Thoracic aorta (tissue), 2 donors: ENCODE measurements at regions not wholly inside any gene's neighbourhood (a gene's known extent, or its start where the extent isn't known, plus 50 kb on each side); places are given as distances from the start of the nearest gene placed in this dataset.

ENCODE experiments used
- ATAC-seq: fragments of 150-250 bp; one replicate; pipeline ENCODE4 v1.8.0; 2017; ENCODE audit warnings: low read depth; ENCODE audit not compliant: insufficient number of reproducible peaks, low FRiP score
- DNase-seq: peaks from one replicate; pipeline ENCODE4 v3.0.0-alpha.2; 2020; ENCODE audit warnings: low spot score
- H3K27ac ChIP-seq, 2 donors: fragments of 200-600 bp; sonication (generic); 1 replicate in 1 of 2; 2 replicates in 1 of 2; pipeline ENCODE4 v1.5.1; 2016; ENCODE audit warnings: mild to moderate bottlenecking in 2 of 2, moderate library complexity in 2 of 2
- H3K27me3 ChIP-seq: fragments of 200-600 bp; sonication (generic); replicated peaks from 2 replicates; pipeline ENCODE4 v1.6.0; 2016; ENCODE audit warnings: mild to moderate bottlenecking; ENCODE audit not compliant: insufficient read depth
- H3K36me3 ChIP-seq: fragments of 200-600 bp; sonication (generic); one replicate; pipeline ENCODE4 v1.5.1; 2016
- H3K4me1 ChIP-seq, 2 donors: fragments of 200-600 bp; sonication (generic); 1 replicate in 1 of 2; 2 replicates in 1 of 2; pipeline versions ENCODE4 v1.5.1 to v1.6.0; 2016; ENCODE audit warnings: low read depth in 2 of 2, mild to moderate bottlenecking in 1 of 2; ENCODE audit not compliant: control insufficient read depth in 1 of 2
- H3K4me3 ChIP-seq: fragments of 200-600 bp; sonication (generic); 2 replicates; pipeline ENCODE4 v1.5.1; 2016; ENCODE audit warnings: mild to moderate bottlenecking
- H3K9me3 ChIP-seq: fragments of 200-600 bp; sonication (generic); 2 replicates; pipeline ENCODE4 v1.5.1; 2016
- CTCF ChIP-seq: fragments of 200-600 bp; sonication (generic); IDR thresholded peaks from one replicate; pipeline ENCODE4 v1.5.1; 2019; ENCODE audit warnings: antibody characterized with exemption

- TF ChIP-seq CTCF, result no peak
- no peaks in the 10 kb centered on the region for H3K27me3 ChIP-seq
- H3K4me3 ChIP-seq, result no peak overlapping the region
- no peaks in the 10 kb centered on the region for H3K36me3 ChIP-seq
- H3K4me1 ChIP-seq, result no peaks in the 10 kb centered on the region
- ATAC-seq, result no peak
- no peak overlapping the region for H3K27ac ChIP-seq
- H3K9me3 ChIP-seq, result no peaks in the 10 kb centered on the region
- DNase-seq, result no peak
These were observed 550.2 kb downstream of the LMO4 start for GRCh38 chr1:87878873-87879272.

- ATAC-seq (no peak), DNase-seq (no peak)
- H3K36me3 ChIP-seq, result no peaks in the 10 kb centered on the region
- no peaks in the 10 kb centered on the region for H3K4me1 ChIP-seq
- no peak overlapping the region for H3K27ac ChIP-seq
- H3K9me3 ChIP-seq, result no peaks in the 10 kb centered on the region
- no peak overlapping the region for H3K4me3 ChIP-seq
- TF ChIP-seq CTCF, result no peak
- H3K27me3 ChIP-seq, result no peaks in the 10 kb centered on the region
These were observed 551.5 kb downstream of the LMO4 start for GRCh38 chr1:87880098-87880760.

GRCh38 chr1:87880764-87881163, 552.1 kb downstream of the LMO4 start:
- DNase-seq (no peak), ATAC-seq (no peak)
- H3K36me3 ChIP-seq, result no peaks in the 10 kb centered on the region
- H3K4me1 ChIP-seq, result no peaks in the 10 kb centered on the region
- TF ChIP-seq CTCF, result no peak
- no peaks in the 10 kb centered on the region for H3K27me3 ChIP-seq
- H3K9me3 ChIP-seq, result no peaks in the 10 kb centered on the region
- no peak overlapping the region for H3K27ac ChIP-seq
- no peak overlapping the region for H3K4me3 ChIP-seq

GRCh38 chr1:87883906-87884305, 555.2 kb downstream of the LMO4 start:
- ATAC-seq (no peak), DNase-seq (no peak)
- no peak for TF ChIP-seq CTCF
- Histone ChIP-seq H3K27me3 (no peaks in the 10 kb centered on the region), H3K9me3 (no peaks in the 10 kb centered on the region), H3K4me1 (peaks cover 2 to 7% of the 10 kb centered on the region in 2 donors), H3K36me3 (no peaks in the 10 kb centered on the region), H3K27ac (no peak overlapping the region), H3K4me3 (no peak overlapping the region)

- Histone ChIP-seq H3K27ac (no peak overlapping the region), H3K4me3 (no peak overlapping the region), H3K36me3 (no peaks in the 10 kb centered on the region), H3K27me3 (no peaks in the 10 kb centered on the region), H3K9me3 (no peaks in the 10 kb centered on the region), H3K4me1 (peaks cover 2 to 7% of the 10 kb centered on the region in 2 donors)
- DNase-seq (no peak), ATAC-seq (no peak)
- no peak for TF ChIP-seq CTCF
These were observed 555.9 kb downstream of the LMO4 start for GRCh38 chr1:87884581-87884980.
